Epithelial cell of esophagus (primary cell): ENCODE measurements at regions not wholly inside any gene's neighbourhood (a gene's known extent, or its start where the extent isn't known, plus 50 kb on each side); places are given as distances from the start of the nearest gene placed in this dataset.
"Not testable (repeated sequence)": the region's sequence is repeated elsewhere in the genome, so short reads cannot be mapped to it uniquely, and the experiment has no call there.

Source experiments
- DNase-seq: peaks from one replicate; pipeline ENCODE4 v3.0.0; 2010; ENCODE audit warnings: low read depth
- H3K4me3 ChIP-seq: 2 replicates; pipeline ENCODE4 v1.5.1; 2011; ENCODE audit warnings: mild to moderate bottlenecking, low read length, control low read depth
- TF ChIP-seq, protein P1 (sequence below): IDR thresholded peaks from 2 replicates; pipeline ENCODE4 v1.5.1; 2011; ENCODE audit warnings: low read depth, mild to moderate bottlenecking, low read length, control low read depth, inconsistent platforms; ENCODE audit not compliant: insufficient read depth; ENCODE audit errors: missing control alignments

GRCh38 chr9:89678396-89679015 lies 73.7 kb downstream of the GADD45G start:
- H3K4me3 ChIP-seq, result no peak overlapping the region
- no peak for DNase-seq
- TF ChIP-seq, protein P1, sequence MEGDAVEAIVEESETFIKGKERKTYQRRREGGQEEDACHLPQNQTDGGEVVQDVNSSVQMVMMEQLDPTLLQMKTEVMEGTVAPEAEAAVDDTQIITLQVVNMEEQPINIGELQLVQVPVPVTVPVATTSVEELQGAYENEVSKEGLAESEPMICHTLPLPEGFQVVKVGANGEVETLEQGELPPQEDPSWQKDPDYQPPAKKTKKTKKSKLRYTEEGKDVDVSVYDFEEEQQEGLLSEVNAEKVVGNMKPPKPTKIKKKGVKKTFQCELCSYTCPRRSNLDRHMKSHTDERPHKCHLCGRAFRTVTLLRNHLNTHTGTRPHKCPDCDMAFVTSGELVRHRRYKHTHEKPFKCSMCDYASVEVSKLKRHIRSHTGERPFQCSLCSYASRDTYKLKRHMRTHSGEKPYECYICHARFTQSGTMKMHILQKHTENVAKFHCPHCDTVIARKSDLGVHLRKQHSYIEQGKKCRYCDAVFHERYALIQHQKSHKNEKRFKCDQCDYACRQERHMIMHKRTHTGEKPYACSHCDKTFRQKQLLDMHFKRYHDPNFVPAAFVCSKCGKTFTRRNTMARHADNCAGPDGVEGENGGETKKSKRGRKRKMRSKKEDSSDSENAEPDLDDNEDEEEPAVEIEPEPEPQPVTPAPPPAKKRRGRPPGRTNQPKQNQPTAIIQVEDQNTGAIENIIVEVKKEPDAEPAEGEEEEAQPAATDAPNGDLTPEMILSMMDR, result no peak

DNA sequence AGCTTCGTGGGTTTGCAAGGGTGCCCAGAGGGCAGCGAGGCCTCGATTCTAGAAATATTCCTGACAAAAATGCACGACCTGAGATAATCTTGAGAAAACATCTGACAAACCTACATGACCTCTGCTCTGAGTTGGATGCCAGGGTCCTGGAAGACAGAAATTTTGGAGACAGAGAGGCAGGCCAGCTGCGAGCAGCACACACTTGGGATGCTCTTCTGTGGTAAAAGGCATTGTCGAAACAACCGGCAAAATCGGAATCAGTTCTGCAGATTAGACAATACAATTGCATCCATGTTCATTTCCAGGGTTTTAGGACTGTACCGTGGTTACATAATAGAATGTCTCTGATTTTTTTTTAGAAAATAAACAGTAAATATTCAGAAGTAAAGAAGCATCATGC lies 74.2 kb downstream of the GADD45G start:
- H3K4me3 ChIP-seq, result no peak overlapping the region
- TF ChIP-seq, protein P1, result no peak
- DNase-seq, result no peak

DNA sequence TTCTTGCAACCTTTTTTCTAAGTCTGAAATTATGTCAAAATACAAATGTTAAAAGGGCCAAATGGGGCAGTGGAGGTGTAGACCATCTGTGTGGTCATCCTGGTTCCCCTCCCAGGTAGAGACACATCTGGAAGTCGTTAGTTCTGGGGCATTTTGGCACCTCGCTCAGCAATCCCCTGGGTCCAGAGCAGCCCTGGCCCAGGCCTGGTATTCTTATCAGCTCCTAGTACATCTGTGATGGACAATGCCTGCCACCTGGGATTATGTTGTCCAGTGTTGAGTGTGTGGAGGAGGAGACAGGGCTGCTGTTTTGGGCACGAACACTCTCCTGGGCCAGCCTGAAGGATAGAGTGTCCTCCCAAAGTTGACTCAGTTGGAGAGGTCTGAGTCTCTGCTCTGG lies 74.8 kb downstream of the GADD45G start:
- TF ChIP-seq, protein P1, result no peak
- no peak for DNase-seq

DNA sequence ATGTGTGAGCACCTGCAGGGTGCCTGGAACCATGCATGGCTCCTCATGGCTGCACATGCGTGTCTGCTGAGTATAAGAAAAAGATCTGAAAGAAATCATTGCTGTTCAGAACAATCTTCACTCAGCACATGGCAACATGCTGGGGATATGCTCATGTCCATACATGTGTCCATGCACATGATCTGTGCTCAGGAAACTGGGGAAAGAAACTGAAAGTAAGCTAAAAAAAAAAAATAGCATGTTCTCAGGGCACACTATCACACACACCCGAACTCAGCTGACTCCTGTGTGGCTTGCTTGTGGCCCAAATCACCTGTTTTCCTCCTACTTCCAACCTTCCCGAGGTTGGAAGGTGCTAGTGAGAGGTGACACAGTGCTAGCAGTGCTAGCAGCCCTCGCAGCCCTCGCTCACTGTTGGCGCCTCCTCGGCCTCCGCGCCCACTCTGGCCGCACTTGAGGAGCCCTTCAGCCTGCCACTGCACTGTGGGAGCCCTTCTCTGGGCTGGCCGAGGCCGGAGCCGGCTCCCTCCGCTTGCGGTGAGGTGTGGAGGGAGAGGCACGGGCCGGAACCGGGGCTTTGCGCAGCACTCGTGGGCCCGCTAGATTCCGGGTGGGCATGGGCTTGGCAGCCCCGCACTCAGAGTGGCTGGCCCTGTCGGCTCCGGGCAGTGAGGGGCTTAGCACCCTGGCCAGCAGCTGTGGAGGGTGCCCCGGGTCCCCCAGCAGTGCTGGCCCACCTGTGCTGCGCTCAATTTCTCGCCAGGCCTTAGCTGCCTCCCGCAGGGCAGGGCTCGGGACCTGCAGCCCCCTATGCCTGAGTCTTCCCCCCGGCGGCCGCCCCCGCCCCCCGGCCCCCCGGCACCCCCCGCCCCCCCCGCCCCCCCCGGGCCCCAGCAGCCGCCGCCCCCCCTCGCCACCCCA lies 76.0 kb downstream of the GADD45G start:
- DNase-seq, result no peak
- TF ChIP-seq, protein P1, result no peak
- H3K4me3 ChIP-seq, result no peak overlapping the region

More for the DNA sequence above, 74.8 kb downstream of the GADD45G start:
- H3K4me3 ChIP-seq, result no peak overlapping the region

DNA sequence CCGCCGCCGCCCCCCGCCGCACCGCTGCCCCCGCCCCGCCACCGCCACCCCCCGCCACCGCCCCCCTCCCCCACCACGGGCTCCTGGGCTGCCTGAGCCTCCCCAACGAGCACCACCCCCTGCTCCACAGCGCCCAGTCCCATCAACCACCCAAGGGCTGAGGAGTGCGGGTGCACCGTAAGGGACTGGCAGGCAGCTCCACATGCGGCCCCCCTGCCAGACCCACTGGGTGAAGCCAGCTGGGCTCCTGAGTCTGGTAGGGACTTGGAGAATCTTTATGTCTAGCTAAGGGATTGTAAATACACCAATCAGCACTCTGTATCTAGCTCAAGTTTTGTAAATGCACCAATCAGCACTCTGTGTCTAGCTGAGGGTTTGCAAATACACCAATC lies 76.7 kb downstream of the GADD45G start:
- not testable (repeated sequence) for DNase-seq, H3K4me3 ChIP-seq

DNA sequence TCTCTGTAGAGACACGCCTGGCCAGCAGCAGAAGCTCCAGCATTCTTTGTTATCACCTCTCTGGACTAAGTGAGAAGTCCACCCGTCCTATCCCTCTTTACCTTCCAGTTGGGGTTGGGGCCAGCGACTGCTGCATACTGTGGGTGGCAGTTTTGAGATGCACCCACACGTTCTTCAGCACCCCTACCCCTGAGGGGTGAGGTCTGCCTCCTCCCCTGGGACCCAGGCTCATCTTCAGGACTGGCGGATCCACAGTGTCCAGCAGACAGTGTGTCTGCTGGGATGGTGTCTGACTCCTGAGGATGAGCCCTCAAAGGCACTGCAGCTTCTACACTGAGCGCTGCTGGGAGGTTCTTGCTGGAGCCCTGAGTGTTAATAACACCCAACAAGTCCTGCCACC lies 78.8 kb downstream of the GADD45G start:
- no peak overlapping the region for H3K4me3 ChIP-seq
- TF ChIP-seq, protein P1, result no peak
- DNase-seq, result no peak

DNA sequence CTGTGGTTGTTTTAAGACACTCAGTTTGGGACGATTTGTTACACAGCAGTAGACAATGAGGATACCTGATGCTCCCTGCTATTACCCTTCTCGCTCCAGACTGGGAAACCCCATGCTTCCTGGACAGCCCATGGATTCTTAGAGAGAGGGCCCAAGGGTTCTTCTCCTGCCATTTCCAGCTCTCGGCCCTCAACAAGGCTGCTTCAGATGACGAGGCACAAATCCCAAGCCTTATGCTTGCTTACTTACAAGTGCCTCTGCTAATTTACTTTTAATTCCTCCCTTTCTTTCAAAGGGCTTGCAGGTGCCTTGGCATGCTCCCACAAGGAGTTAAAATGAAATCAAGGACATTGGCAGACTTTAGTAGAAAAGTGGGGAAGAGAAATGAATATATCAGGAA lies 79.4 kb downstream of the GADD45G start:
- TF ChIP-seq, protein P1, result no peak
- no peak overlapping the region for H3K4me3 ChIP-seq
- no peak for DNase-seq
